ENCODE measurements at regions not wholly inside any gene's neighbourhood (a gene's known extent, or its start where the extent isn't known, plus 50 kb on each side); places are given as distances from the start of the nearest gene placed in this dataset.
"Not testable (repeated sequence)": the region's sequence is repeated elsewhere in the genome, so short reads cannot be mapped to it uniquely, and the experiment has no call there.

GRCh38 chr1:146314449-146315246 lies 85.8 kb upstream of the NOTCH2NLA start:
- H3K4me1 ChIP-seq; FAIRE-seq; DNase-seq (ENCODE audit: low read depth in 1 of 2, low spot score in 1 of 2); H3K4me2 ChIP-seq; H3K4me3 ChIP-seq; POLR2A ChIA-PET; H3K9me3 ChIP-seq; ATAC-seq; H3K27ac ChIP-seq; CTCF ChIA-PET: not testable (repeated sequence)
- no CpG with 5 or more reads among the region's 5 CpGs for WGBS (ENCODE audit: missing lambda C conversion rate)

GRCh38 chr1:146310579-146310978 lies 81.8 kb upstream of the NOTCH2NLA start:
- peak; percentile 64 to 68; a peak in 5 of 6 replicates for ATAC-seq
- H3K4me1 ChIP-seq; H3K4me2 ChIP-seq; DNase-seq (ENCODE audit: low read depth in 1 of 2, low spot score in 1 of 2); H3K9me3 ChIP-seq; CTCF ChIA-PET; FAIRE-seq; H3K27ac ChIP-seq; H3K4me3 ChIP-seq; POLR2A ChIA-PET: not testable (repeated sequence)

- H3K4me2 ChIP-seq; CTCF ChIA-PET; DNase-seq (ENCODE audit: low read depth in 1 of 2, low spot score in 1 of 2); H3K27ac ChIP-seq; POLR2A ChIA-PET; H3K9me3 ChIP-seq; H3K4me1 ChIP-seq; FAIRE-seq; H3K4me3 ChIP-seq: not testable (repeated sequence)
- WGBS (ENCODE audit: missing lambda C conversion rate): no CpG with 5 or more reads among the region's 1 CpG
- ATAC-seq: peak in 1 of 2 experiments; percentile 42; a peak in 2 of 6 replicates
Observed at GRCh38 chr1:146309427-146309826, 80.6 kb upstream of the NOTCH2NLA start.

- H3K4me1 ChIP-seq; H3K4me2 ChIP-seq; H3K4me3 ChIP-seq; POLR2A ChIA-PET; CTCF ChIA-PET; DNase-seq (ENCODE audit: low read depth in 1 of 2, low spot score in 1 of 2); ATAC-seq; H3K27ac ChIP-seq; FAIRE-seq; H3K9me3 ChIP-seq: not testable (repeated sequence)
- whole genome bisulfite sequencing (ENCODE audit: missing lambda C conversion rate): 0% methylated on average over 1 of the region's 1 CpG
Observed at GRCh38 chr1:146308892-146309291, 80.1 kb upstream of the NOTCH2NLA start.

GRCh38 chr1:146308152-146308551 lies 79.3 kb upstream of the NOTCH2NLA start:
- H3K27ac ChIP-seq; H3K9me3 ChIP-seq; POLR2A ChIA-PET; CTCF ChIA-PET; H3K4me2 ChIP-seq; ATAC-seq; FAIRE-seq; H3K4me1 ChIP-seq; H3K4me3 ChIP-seq; DNase-seq (ENCODE audit: low read depth in 1 of 2, low spot score in 1 of 2): not testable (repeated sequence)
- WGBS (ENCODE audit: missing lambda C conversion rate): 91% methylated on average over 3 of the region's 5 CpGs

- H3K4me3 ChIP-seq; DNase-seq (ENCODE audit: low read depth in 1 of 2, low spot score in 1 of 2); H3K4me1 ChIP-seq; FAIRE-seq; H3K27ac ChIP-seq; POLR2A ChIA-PET; H3K4me2 ChIP-seq; CTCF ChIA-PET; H3K9me3 ChIP-seq: not testable (repeated sequence)
- no CpG with 5 or more reads among the region's 5 CpGs for WGBS (ENCODE audit: missing lambda C conversion rate)
- ATAC-seq: peak in 1 of 2 experiments; percentile 30; a peak in 2 of 6 replicates
Observed at GRCh38 chr1:146307632-146308031, 78.8 kb upstream of the NOTCH2NLA start.

- FAIRE-seq; H3K4me3 ChIP-seq; ATAC-seq; H3K4me2 ChIP-seq; DNase-seq (ENCODE audit: low read depth in 1 of 2, low spot score in 1 of 2); POLR2A ChIA-PET; H3K4me1 ChIP-seq; H3K27ac ChIP-seq; H3K9me3 ChIP-seq; CTCF ChIA-PET: not testable (repeated sequence)
Observed at GRCh38 chr1:146306651-146307050, 77.8 kb upstream of the NOTCH2NLA start.

- H3K4me1 ChIP-seq; POLR2A ChIA-PET; FAIRE-seq; ATAC-seq; H3K4me3 ChIP-seq; DNase-seq (ENCODE audit: low read depth in 1 of 2, low spot score in 1 of 2); H3K4me2 ChIP-seq; CTCF ChIA-PET; H3K9me3 ChIP-seq; H3K27ac ChIP-seq: not testable (repeated sequence)
- WGBS (ENCODE audit: missing lambda C conversion rate): no CpG with 5 or more reads among the region's 2 CpGs
Observed at GRCh38 chr1:146305442-146305841, 76.6 kb upstream of the NOTCH2NLA start.

- ATAC-seq: peak; percentile 95 to 99
- H3K9me3 ChIP-seq; FAIRE-seq; CTCF ChIA-PET; H3K4me3 ChIP-seq; POLR2A ChIA-PET; H3K4me1 ChIP-seq; H3K27ac ChIP-seq; H3K4me2 ChIP-seq; DNase-seq (ENCODE audit: low read depth in 1 of 2, low spot score in 1 of 2): not testable (repeated sequence)
- no CpG with 5 or more reads among the region's 5 CpGs for WGBS (ENCODE audit: missing lambda C conversion rate)
Observed at GRCh38 chr1:146298575-146298897, 69.7 kb upstream of the NOTCH2NLA start.

GRCh38 chr1:146297781-146298574 lies 69.2 kb upstream of the NOTCH2NLA start:
- DNase-seq (ENCODE audit: low read depth in 1 of 2, low spot score in 1 of 2); H3K27ac ChIP-seq; H3K4me3 ChIP-seq; H3K9me3 ChIP-seq; H3K4me1 ChIP-seq; CTCF ChIA-PET; FAIRE-seq; H3K4me2 ChIP-seq; POLR2A ChIA-PET: not testable (repeated sequence)
- ATAC-seq: peak; percentile 81 to 93
- WGBS (ENCODE audit: missing lambda C conversion rate): no CpG with 5 or more reads among the region's 68 CpGs

- H3K9me3 ChIP-seq; H3K4me1 ChIP-seq; CTCF ChIA-PET; DNase-seq (ENCODE audit: low read depth in 1 of 2, low spot score in 1 of 2); H3K27ac ChIP-seq; POLR2A ChIA-PET; H3K4me3 ChIP-seq; H3K4me2 ChIP-seq; FAIRE-seq: not testable (repeated sequence)
- no CpG with 5 or more reads among the region's 9 CpGs for WGBS (ENCODE audit: missing lambda C conversion rate)
- peak in 1 of 2 experiments; percentile 26; a peak in 3 of 6 replicates for ATAC-seq
Observed at GRCh38 chr1:146292940-146293936, 64.4 kb upstream of the NOTCH2NLA start.

All from A549 (cell line).